ENCODE measurements at regions not wholly inside any gene's neighbourhood (a gene's known extent, or its start where the extent isn't known, plus 50 kb on each side); places are given as distances from the start of the nearest gene placed in this dataset.

DNA sequence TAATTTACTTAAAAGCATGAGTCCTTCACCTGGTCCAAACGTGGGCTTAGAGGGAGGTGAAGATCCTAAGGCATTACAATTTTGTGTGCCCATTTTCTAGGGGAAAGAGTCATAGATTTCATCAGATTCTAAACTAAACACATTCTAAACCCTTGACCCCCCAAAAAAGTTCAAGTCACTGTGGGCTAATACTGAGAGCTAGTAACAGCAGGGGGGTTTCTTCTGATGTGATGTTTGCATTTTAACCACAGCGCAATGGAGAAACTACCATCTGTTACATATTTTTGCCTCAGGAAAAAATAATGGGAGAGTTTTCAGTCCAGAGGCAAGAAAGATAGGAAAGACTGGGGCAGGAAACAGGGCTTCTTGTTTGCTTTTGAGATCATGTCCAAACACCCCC, 110.8 kb upstream of the SLC1A3 start:
- H3K4me3 ChIP-seq (ENCODE audit: low read depth, low read length, poor library complexity, severe bottlenecking): no peak overlapping the region
- H3K4me2 ChIP-seq (ENCODE audit: low read length): no peak overlapping the region
- H3K9me3 ChIP-seq (ENCODE audit: low read length): no peaks in the 10 kb centered on the region
- intact Hi-C loops (cut with micrococcal nuclease; ENCODE audit: unreplicated experiment): no loop called here
- ChIA-PET CTCF (ENCODE audit: unreplicated experiment) (no interaction called here), POLR2A (no interaction called here)
- BruUV-seq (replicated peaks): no TSS peak
- H2AFZ ChIP-seq (ENCODE audit: low read length): no peak overlapping the region
- H3K79me2 ChIP-seq (ENCODE audit: insufficient read depth, low read depth, low read length): no peaks in the 10 kb centered on the region
- no peaks in the 10 kb centered on the region for H3K9me2 ChIP-seq (ENCODE audit: insufficient read depth, low read length)
- H3K4me1 ChIP-seq (ENCODE audit: insufficient read depth, low read length, poor library complexity, severe bottlenecking): no peaks in the 10 kb centered on the region
- no peaks in the 10 kb centered on the region for H3K36me3 ChIP-seq (ENCODE audit: insufficient read depth, low read length)
- no peak for DNase-seq (ENCODE audit: low spot score)
- TF ChIP-seq EZH2phosphoT487 (IDR thresholded peaks at IDR 0.05; ENCODE audit: borderline replicate concordance, low read depth, low read length): no peak
- TF ChIP-seq, protein P1, sequence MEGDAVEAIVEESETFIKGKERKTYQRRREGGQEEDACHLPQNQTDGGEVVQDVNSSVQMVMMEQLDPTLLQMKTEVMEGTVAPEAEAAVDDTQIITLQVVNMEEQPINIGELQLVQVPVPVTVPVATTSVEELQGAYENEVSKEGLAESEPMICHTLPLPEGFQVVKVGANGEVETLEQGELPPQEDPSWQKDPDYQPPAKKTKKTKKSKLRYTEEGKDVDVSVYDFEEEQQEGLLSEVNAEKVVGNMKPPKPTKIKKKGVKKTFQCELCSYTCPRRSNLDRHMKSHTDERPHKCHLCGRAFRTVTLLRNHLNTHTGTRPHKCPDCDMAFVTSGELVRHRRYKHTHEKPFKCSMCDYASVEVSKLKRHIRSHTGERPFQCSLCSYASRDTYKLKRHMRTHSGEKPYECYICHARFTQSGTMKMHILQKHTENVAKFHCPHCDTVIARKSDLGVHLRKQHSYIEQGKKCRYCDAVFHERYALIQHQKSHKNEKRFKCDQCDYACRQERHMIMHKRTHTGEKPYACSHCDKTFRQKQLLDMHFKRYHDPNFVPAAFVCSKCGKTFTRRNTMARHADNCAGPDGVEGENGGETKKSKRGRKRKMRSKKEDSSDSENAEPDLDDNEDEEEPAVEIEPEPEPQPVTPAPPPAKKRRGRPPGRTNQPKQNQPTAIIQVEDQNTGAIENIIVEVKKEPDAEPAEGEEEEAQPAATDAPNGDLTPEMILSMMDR (conservative IDR thresholded peaks at IDR 0.05; ENCODE audit: low read length): no peak
- H3K27ac ChIP-seq (ENCODE audit: low read depth, low read length, poor library complexity, severe bottlenecking): no peak overlapping the region
- no peaks in the 10 kb centered on the region for H4K20me1 ChIP-seq (ENCODE audit: insufficient read depth, low read length)

DNA sequence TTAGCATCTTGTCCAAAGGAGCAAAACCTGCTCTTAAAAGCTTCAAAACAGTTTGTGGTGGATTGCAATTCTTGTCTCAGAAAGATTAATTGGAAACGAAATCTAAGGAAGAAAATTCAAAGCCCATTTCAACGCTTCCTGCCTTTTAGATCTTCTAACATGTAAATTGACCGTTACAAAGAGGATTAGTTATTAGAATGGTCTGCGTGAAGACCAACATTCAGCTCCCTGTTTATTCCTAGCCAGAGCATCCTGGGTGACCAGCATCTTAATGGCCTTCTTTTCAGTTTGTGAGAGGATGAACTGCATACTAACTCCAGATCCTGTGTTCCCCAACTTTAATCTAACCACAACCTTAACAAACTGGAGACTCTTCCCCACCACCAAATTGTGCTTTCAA, 109.9 kb upstream of the SLC1A3 start:
- intact Hi-C loops (cut with micrococcal nuclease; ENCODE audit: unreplicated experiment): no loop called here
- ChIA-PET CTCF (ENCODE audit: unreplicated experiment) (no interaction called here), POLR2A (no interaction called here)
- Histone ChIP-seq H4K20me1 (ENCODE audit: insufficient read depth, low read length) (no peaks in the 10 kb centered on the region), H3K4me3 (ENCODE audit: low read depth, low read length, poor library complexity, severe bottlenecking) (no peak overlapping the region), H3K4me1 (ENCODE audit: insufficient read depth, low read length, poor library complexity, severe bottlenecking) (no peaks in the 10 kb centered on the region), H2AFZ (ENCODE audit: low read length) (no peak overlapping the region), H3K36me3 (ENCODE audit: insufficient read depth, low read length) (no peaks in the 10 kb centered on the region), H3K27ac (ENCODE audit: low read depth, low read length, poor library complexity, severe bottlenecking) (no peak overlapping the region), H3K4me2 (ENCODE audit: low read length) (no peak overlapping the region), H3K9me3 (ENCODE audit: low read length) (no peaks in the 10 kb centered on the region), H3K79me2 (ENCODE audit: insufficient read depth, low read depth, low read length) (no peaks in the 10 kb centered on the region), H3K9me2 (ENCODE audit: insufficient read depth, low read length) (no peaks in the 10 kb centered on the region)
- DNase-seq (ENCODE audit: low spot score): no peak
- BruUV-seq (replicated peaks): no TSS peak
- TF ChIP-seq EZH2phosphoT487 (IDR thresholded peaks at IDR 0.05; ENCODE audit: borderline replicate concordance, low read depth, low read length): no peak
- TF ChIP-seq, protein P1 (conservative IDR thresholded peaks at IDR 0.05; ENCODE audit: low read length): no peak

DNA sequence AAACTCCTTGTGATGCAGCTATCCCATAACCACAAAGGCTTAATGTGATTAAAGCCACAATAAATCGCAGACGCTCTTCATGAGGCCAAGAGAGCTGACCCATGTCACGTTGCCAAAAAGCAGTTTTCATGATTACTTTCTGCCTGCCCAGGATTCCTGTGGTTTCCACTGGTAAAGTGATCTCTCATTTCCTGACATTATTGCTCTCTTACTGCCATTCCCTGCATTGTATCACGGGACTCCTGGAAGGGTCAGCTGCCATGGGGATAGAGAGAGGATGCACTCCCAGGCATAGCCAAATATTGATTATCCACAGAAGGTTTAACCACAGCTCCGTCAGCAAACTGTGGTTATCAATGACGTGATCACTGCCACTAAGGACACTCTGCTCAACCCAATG, 103.8 kb upstream of the SLC1A3 start:
- no peak overlapping the region for H3K4me3 ChIP-seq (ENCODE audit: low read depth, low read length, poor library complexity, severe bottlenecking)
- ChIA-PET POLR2A (no interaction called here), CTCF (ENCODE audit: unreplicated experiment) (no interaction called here)
- intact Hi-C loops (cut with micrococcal nuclease; ENCODE audit: unreplicated experiment): loop anchor here (10.0 kb wide), 1 partner anchor 308 kb away; no protein-coding TSS in a partner anchor
- H4K20me1 ChIP-seq (ENCODE audit: insufficient read depth, low read length): no peaks in the 10 kb centered on the region
- TF ChIP-seq, protein P1 (conservative IDR thresholded peaks at IDR 0.05; ENCODE audit: low read length): no peak
- no peak for TF ChIP-seq EZH2phosphoT487 (IDR thresholded peaks at IDR 0.05; ENCODE audit: borderline replicate concordance, low read depth, low read length)
- no peak overlapping the region for H3K4me2 ChIP-seq (ENCODE audit: low read length)
- no peaks in the 10 kb centered on the region for H3K9me2 ChIP-seq (ENCODE audit: insufficient read depth, low read length)
- no peaks in the 10 kb centered on the region for H3K9me3 ChIP-seq (ENCODE audit: low read length)
- BruUV-seq (replicated peaks): no TSS peak
- no peaks in the 10 kb centered on the region for H3K79me2 ChIP-seq (ENCODE audit: insufficient read depth, low read depth, low read length)
- DNase-seq (ENCODE audit: low spot score): no peak
- H3K36me3 ChIP-seq (ENCODE audit: insufficient read depth, low read length): no peaks in the 10 kb centered on the region
- H3K27ac ChIP-seq (ENCODE audit: low read depth, low read length, poor library complexity, severe bottlenecking): no peak overlapping the region
- no peak overlapping the region for H2AFZ ChIP-seq (ENCODE audit: low read length)
- H3K4me1 ChIP-seq (ENCODE audit: insufficient read depth, low read length, poor library complexity, severe bottlenecking): no peaks in the 10 kb centered on the region
